ENCODE measurements at regions not wholly inside any gene's neighbourhood (a gene's known extent, or its start where the extent isn't known, plus 50 kb on each side); places are given as distances from the start of the nearest gene placed in this dataset.

- Mint-ChIP-seq H3K9me3 (no peaks in the 10 kb centered on the region), H3K4me3 (ENCODE audit: low read depth) (no peak overlapping the region), H3K36me3 (ENCODE audit: low read depth) (no peaks in the 10 kb centered on the region), H3K4me1 (ENCODE audit: low read depth) (no peaks in the 10 kb centered on the region), H3K27me3 (ENCODE audit: low read depth) (no peaks in the 10 kb centered on the region), H3K27ac (no peak overlapping the region)
- intact Hi-C loops (cut with micrococcal nuclease), result no loop called here
- no peak for DNase-seq (ENCODE audit: low spot score)
Observed at GRCh38 chr9:107740088-107740980, 250.8 kb upstream of the KLF4 start.

DNA sequence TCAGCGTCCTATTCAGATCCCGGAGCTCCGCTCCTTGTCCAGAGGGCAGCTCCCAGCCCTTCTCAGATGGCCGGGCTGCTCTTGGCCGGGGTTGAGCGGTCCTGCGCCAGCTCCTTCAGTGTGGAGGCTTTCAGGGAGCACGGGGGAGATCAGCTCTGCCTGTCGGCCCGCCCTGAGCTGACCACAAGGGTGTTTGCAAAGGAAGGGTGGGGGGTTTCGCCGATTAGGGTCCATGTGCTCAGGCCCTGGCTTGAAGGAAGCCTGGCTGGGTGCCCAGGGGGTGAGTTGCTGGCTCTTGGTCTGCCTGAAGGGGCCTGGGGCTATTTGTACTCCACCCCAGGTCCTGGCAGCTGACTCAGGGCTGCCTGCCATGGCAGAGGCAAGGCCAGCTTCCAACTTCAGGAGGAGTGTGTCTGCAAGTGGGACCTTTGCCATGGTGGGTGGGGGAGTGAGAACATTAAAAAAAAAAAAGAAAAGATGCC lies 250.1 kb upstream of the KLF4 start:
- intact Hi-C loops (cut with micrococcal nuclease), result no loop called here
- no peak overlapping the region for H3K4me3 Mint-ChIP-seq (ENCODE audit: low read depth)
- no peak for DNase-seq (ENCODE audit: low spot score)
- no peaks in the 10 kb centered on the region for H3K27me3 Mint-ChIP-seq (ENCODE audit: low read depth)
- H3K4me1 Mint-ChIP-seq (ENCODE audit: low read depth), result no peaks in the 10 kb centered on the region
- H3K27ac Mint-ChIP-seq, result no peak overlapping the region
- no peaks in the 10 kb centered on the region for H3K9me3 Mint-ChIP-seq
- no peaks in the 10 kb centered on the region for H3K36me3 Mint-ChIP-seq (ENCODE audit: low read depth)

DNA sequence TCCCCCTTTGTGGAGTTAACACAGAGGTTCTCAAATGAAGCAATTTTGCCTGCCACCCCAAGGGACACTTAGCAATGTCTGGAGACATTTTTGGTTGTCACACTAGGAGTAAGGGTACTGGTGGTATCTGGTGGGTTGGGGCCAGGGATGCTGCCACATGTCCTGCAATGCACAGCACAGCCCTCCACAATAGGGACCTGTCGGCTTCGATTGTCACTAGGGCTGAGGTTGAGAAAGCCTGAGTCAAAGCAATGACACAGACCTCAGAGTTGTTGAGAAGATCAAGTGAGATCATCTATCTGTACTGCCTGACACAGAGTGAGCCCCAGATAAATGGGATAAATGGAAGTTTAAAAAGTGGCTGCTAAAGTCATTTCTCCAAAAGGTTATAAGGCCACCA lies 249.2 kb upstream of the KLF4 start:
- H3K4me3 Mint-ChIP-seq (ENCODE audit: low read depth), result no peak overlapping the region

GRCh38 chr9:107737987-107738743 lies 248.6 kb upstream of the KLF4 start:
- Mint-ChIP-seq H3K27me3 (ENCODE audit: low read depth) (no peaks in the 10 kb centered on the region), H3K36me3 (ENCODE audit: low read depth) (no peaks in the 10 kb centered on the region), H3K9me3 (no peaks in the 10 kb centered on the region), H3K27ac (no peak overlapping the region), H3K4me3 (ENCODE audit: low read depth) (no peak overlapping the region), H3K4me1 (ENCODE audit: low read depth) (no peaks in the 10 kb centered on the region)
- intact Hi-C loops (cut with micrococcal nuclease), result no loop called here
- DNase-seq (ENCODE audit: low spot score), result no peak

More for the DNA sequence above, 249.2 kb upstream of the KLF4 start:
- no peak for DNase-seq (ENCODE audit: low spot score)
- Mint-ChIP-seq H3K27ac (no peak overlapping the region), H3K9me3 (no peaks in the 10 kb centered on the region), H3K4me1 (ENCODE audit: low read depth) (no peaks in the 10 kb centered on the region), H3K27me3 (ENCODE audit: low read depth) (no peaks in the 10 kb centered on the region), H3K36me3 (ENCODE audit: low read depth) (no peaks in the 10 kb centered on the region)
- intact Hi-C loops (cut with micrococcal nuclease), result no loop called here

DNA sequence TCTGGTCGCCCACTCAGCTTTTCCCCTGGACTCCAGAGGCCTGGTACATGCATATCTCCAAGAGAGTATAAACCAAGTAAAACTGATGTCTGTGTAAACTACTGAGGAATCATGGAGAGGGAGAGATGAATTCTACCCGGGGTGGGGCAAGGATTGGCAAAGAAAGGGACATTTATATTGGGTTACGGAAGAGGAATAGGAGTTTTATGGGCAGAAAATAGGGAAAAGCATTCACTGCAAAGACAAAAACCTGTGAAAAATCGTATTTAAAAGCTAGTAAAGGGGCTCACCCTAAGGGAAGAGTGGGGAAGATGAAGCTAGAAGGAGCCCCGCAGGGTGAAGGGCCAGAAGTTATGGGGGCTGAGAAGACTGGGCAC lies 248.0 kb upstream of the KLF4 start:
- Mint-ChIP-seq H3K4me3 (ENCODE audit: low read depth) (no peak overlapping the region), H3K36me3 (ENCODE audit: low read depth) (no peaks in the 10 kb centered on the region), H3K9me3 (no peaks in the 10 kb centered on the region), H3K4me1 (ENCODE audit: low read depth) (no peaks in the 10 kb centered on the region), H3K27ac (no peak overlapping the region), H3K27me3 (ENCODE audit: low read depth) (no peaks in the 10 kb centered on the region)
- intact Hi-C loops (cut with micrococcal nuclease), result no loop called here
- no peak for DNase-seq (ENCODE audit: low spot score)

GRCh38 chr9:107735821-107736220 lies 246.3 kb upstream of the KLF4 start:
- intact Hi-C loops (cut with micrococcal nuclease), result no loop called here
- no peaks in the 10 kb centered on the region for H3K36me3 Mint-ChIP-seq (ENCODE audit: low read depth)

DNA sequence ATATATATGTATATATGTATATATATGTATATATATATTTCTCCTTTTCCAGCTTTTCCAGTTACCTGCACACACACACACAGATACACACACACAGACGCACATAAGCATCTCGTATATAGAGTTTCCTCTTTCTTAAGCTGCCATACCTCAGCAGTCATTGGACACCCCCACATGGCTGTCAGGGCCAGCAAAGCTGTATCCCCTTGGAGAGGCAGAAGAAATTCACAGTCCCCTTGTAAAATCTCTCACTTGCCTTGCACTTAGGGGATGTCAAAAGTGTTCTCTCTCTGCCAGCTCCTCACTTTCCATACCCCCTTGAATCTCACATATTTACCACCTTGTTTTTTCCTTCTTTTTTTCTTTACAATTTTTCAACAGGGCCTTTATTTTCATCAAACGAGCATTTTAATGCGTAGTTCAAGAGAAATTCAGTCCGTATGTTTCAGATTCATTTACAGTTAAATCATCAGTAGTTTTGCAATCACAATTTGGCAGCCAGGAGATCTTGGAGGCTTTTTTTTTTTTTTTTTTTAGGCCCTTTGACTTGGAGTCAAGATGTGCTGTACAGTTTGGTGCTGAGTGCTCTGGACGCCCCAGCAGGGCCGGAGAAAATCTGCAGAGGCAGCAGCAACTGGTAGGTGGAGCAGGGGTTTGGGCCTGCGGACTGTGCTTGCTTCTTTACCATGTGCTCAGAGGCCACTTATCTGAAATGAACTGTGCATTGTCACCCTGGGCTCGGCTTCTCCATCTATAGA lies 244.9 kb upstream of the KLF4 start:
- no peak for DNase-seq (ENCODE audit: low spot score)
- intact Hi-C loops (cut with micrococcal nuclease), result no loop called here
- H3K4me3 Mint-ChIP-seq (ENCODE audit: low read depth), result no peak overlapping the region
- H3K27me3 Mint-ChIP-seq (ENCODE audit: low read depth), result no peaks in the 10 kb centered on the region
- no peak overlapping the region for H3K27ac Mint-ChIP-seq
- no peaks in the 10 kb centered on the region for H3K4me1 Mint-ChIP-seq (ENCODE audit: low read depth)
- H3K9me3 Mint-ChIP-seq, result no peaks in the 10 kb centered on the region
- H3K36me3 Mint-ChIP-seq (ENCODE audit: low read depth), result no peaks in the 10 kb centered on the region

More at GRCh38 chr9:107735821-107736220, 246.3 kb upstream of the KLF4 start:
- H3K9me3 Mint-ChIP-seq, result no peaks in the 10 kb centered on the region
- H3K27me3 Mint-ChIP-seq (ENCODE audit: low read depth), result no peaks in the 10 kb centered on the region
- H3K27ac Mint-ChIP-seq, result no peak overlapping the region
- DNase-seq (ENCODE audit: low spot score), result no peak
- H3K4me3 Mint-ChIP-seq (ENCODE audit: low read depth), result no peak overlapping the region
- no peaks in the 10 kb centered on the region for H3K4me1 Mint-ChIP-seq (ENCODE audit: low read depth)

DNA sequence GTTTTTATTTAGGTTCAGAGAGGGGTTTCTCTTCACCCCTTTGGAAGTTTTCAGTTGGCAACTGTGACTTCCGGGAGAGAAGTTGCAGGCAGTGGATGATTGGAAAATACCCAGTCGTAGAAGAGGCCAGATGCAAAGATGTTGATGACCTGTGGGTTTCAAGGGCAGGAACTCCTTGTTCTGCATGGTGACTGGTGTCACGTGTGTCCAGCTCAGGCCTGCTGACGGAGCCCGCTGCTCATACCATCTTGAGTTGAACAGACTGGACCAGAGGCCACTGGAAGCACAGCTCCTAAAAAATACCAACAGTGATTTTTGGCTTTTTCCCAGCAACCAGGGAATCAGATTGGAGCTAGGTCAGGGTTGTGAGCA lies 243.9 kb upstream of the KLF4 start:
- H3K36me3 Mint-ChIP-seq (ENCODE audit: low read depth), result no peaks in the 10 kb centered on the region
- no peak overlapping the region for H3K4me3 Mint-ChIP-seq (ENCODE audit: low read depth)
- intact Hi-C loops (cut with micrococcal nuclease), result no loop called here
- no peak for DNase-seq (ENCODE audit: low spot score)
- H3K4me1 Mint-ChIP-seq (ENCODE audit: low read depth), result no peaks in the 10 kb centered on the region
- H3K9me3 Mint-ChIP-seq, result no peaks in the 10 kb centered on the region
- H3K27me3 Mint-ChIP-seq (ENCODE audit: low read depth), result no peaks in the 10 kb centered on the region
- H3K27ac Mint-ChIP-seq, result no peak overlapping the region

- Mint-ChIP-seq H3K4me1 (ENCODE audit: low read depth) (no peaks in the 10 kb centered on the region), H3K27ac (no peak overlapping the region), H3K4me3 (ENCODE audit: low read depth) (no peak overlapping the region), H3K27me3 (ENCODE audit: low read depth) (no peaks in the 10 kb centered on the region), H3K36me3 (ENCODE audit: low read depth) (no peaks in the 10 kb centered on the region), H3K9me3 (no peaks in the 10 kb centered on the region)
- no peak for DNase-seq (ENCODE audit: low spot score)
- intact Hi-C loops (cut with micrococcal nuclease), result no loop called here
Observed at GRCh38 chr9:107732781-107733522, 243.4 kb upstream of the KLF4 start.

- intact Hi-C loops (cut with micrococcal nuclease), result no loop called here
- Mint-ChIP-seq H3K4me1 (ENCODE audit: low read depth) (no peaks in the 10 kb centered on the region), H3K27ac (no peak overlapping the region), H3K9me3 (no peaks in the 10 kb centered on the region), H3K27me3 (ENCODE audit: low read depth) (no peaks in the 10 kb centered on the region), H3K4me3 (ENCODE audit: low read depth) (no peak overlapping the region), H3K36me3 (ENCODE audit: low read depth) (no peaks in the 10 kb centered on the region)
- DNase-seq (ENCODE audit: low spot score), result no peak
Observed at GRCh38 chr9:107731115-107731762, 241.7 kb upstream of the KLF4 start.

GRCh38 chr9:107730666-107731065 lies 241.1 kb upstream of the KLF4 start:
- no peaks in the 10 kb centered on the region for H3K9me3 Mint-ChIP-seq
- no peaks in the 10 kb centered on the region for H3K27me3 Mint-ChIP-seq (ENCODE audit: low read depth)
- intact Hi-C loops (cut with micrococcal nuclease), result no loop called here
- H3K27ac Mint-ChIP-seq, result no peak overlapping the region
- DNase-seq (ENCODE audit: low spot score), result no peak
- no peaks in the 10 kb centered on the region for H3K4me1 Mint-ChIP-seq (ENCODE audit: low read depth)
- H3K36me3 Mint-ChIP-seq (ENCODE audit: low read depth), result no peaks in the 10 kb centered on the region
- no peak overlapping the region for H3K4me3 Mint-ChIP-seq (ENCODE audit: low read depth)
